Thoracic aorta (tissue), 2 donors: ENCODE measurements at regions not wholly inside any gene's neighbourhood (a gene's known extent, or its start where the extent isn't known, plus 50 kb on each side); places are given as distances from the start of the nearest gene placed in this dataset.

Experiments
- ATAC-seq: fragments of 150-250 bp; one replicate; pipeline ENCODE4 v1.8.0; 2017; ENCODE audit warnings: low read depth; ENCODE audit not compliant: insufficient number of reproducible peaks, low FRiP score
- DNase-seq: peaks from one replicate; pipeline ENCODE4 v3.0.0-alpha.2; 2020; ENCODE audit warnings: low spot score
- H3K27ac ChIP-seq, 2 donors: fragments of 200-600 bp; sonication (generic); 1 replicate in 1 of 2; 2 replicates in 1 of 2; pipeline ENCODE4 v1.5.1; 2016; ENCODE audit warnings: mild to moderate bottlenecking in 2 of 2, moderate library complexity in 2 of 2
- H3K27me3 ChIP-seq: fragments of 200-600 bp; sonication (generic); replicated peaks from 2 replicates; pipeline ENCODE4 v1.6.0; 2016; ENCODE audit warnings: mild to moderate bottlenecking; ENCODE audit not compliant: insufficient read depth
- H3K36me3 ChIP-seq: fragments of 200-600 bp; sonication (generic); one replicate; pipeline ENCODE4 v1.5.1; 2016
- H3K4me1 ChIP-seq, 2 donors: fragments of 200-600 bp; sonication (generic); 1 replicate in 1 of 2; 2 replicates in 1 of 2; pipeline versions ENCODE4 v1.5.1 to v1.6.0; 2016; ENCODE audit warnings: low read depth in 2 of 2, mild to moderate bottlenecking in 1 of 2; ENCODE audit not compliant: control insufficient read depth in 1 of 2
- H3K4me3 ChIP-seq: fragments of 200-600 bp; sonication (generic); 2 replicates; pipeline ENCODE4 v1.5.1; 2016; ENCODE audit warnings: mild to moderate bottlenecking
- H3K9me3 ChIP-seq: fragments of 200-600 bp; sonication (generic); 2 replicates; pipeline ENCODE4 v1.5.1; 2016
- TF ChIP-seq, protein P1 (sequence below): fragments of 200-600 bp; sonication (generic); IDR thresholded peaks from one replicate; pipeline ENCODE4 v1.5.1; 2019; ENCODE audit warnings: antibody characterized with exemption

DNA sequence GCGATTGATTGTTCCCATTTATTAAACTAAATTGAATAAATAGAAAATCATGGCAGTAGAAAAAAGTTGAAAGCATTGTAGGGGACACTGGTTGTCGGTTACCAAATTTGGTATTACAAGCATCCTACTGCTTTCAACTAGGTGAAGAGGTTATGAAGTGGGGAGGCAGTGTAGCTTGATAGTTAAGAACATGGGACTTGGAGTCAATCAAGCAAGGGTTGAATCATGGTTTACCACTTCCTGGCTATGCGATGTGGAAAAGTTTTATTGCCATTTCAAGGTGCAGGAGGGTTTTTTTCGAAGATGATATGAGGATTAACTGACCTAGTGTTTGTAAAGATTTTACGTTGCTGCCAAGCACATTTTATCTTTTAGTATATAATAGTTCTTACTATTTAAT is 318.2 kb upstream of the KCNH8 start:
- Histone ChIP-seq H3K36me3 (no peaks in the 10 kb centered on the region), H3K4me1 (no peaks in the 10 kb centered on the region), H3K9me3 (no peaks in the 10 kb centered on the region), H3K27ac (no peak overlapping the region), H3K4me3 (no peak overlapping the region), H3K27me3 (no peaks in the 10 kb centered on the region)
- TF ChIP-seq, protein P1, sequence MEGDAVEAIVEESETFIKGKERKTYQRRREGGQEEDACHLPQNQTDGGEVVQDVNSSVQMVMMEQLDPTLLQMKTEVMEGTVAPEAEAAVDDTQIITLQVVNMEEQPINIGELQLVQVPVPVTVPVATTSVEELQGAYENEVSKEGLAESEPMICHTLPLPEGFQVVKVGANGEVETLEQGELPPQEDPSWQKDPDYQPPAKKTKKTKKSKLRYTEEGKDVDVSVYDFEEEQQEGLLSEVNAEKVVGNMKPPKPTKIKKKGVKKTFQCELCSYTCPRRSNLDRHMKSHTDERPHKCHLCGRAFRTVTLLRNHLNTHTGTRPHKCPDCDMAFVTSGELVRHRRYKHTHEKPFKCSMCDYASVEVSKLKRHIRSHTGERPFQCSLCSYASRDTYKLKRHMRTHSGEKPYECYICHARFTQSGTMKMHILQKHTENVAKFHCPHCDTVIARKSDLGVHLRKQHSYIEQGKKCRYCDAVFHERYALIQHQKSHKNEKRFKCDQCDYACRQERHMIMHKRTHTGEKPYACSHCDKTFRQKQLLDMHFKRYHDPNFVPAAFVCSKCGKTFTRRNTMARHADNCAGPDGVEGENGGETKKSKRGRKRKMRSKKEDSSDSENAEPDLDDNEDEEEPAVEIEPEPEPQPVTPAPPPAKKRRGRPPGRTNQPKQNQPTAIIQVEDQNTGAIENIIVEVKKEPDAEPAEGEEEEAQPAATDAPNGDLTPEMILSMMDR: no peak
- ATAC-seq (no peak), DNase-seq (no peak)

DNA sequence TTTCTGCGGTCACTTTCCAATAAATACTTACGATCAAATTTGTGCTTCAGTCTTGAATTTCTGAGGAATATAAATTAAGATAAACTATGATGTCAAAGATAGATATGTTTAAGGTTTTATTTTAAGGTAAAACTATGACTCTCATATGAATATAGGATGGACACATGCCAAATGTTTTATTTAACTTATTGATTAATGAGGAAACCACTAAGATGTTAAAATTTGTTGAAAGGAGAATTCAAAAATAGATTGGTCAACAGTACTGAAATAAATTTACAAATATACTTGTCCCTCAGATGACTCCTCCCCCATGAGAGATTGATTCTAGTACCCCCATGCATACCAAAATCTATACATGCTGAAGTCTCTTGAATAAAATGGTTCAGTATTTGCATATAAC is 319.7 kb upstream of the KCNH8 start:
- Histone ChIP-seq H3K27me3 (no peaks in the 10 kb centered on the region), H3K9me3 (no peaks in the 10 kb centered on the region), H3K4me3 (no peak overlapping the region), H3K27ac (no peak overlapping the region), H3K4me1 (no peaks in the 10 kb centered on the region), H3K36me3 (no peaks in the 10 kb centered on the region)
- TF ChIP-seq, protein P1: no peak
- ATAC-seq: no peak
- no peak for DNase-seq

DNA sequence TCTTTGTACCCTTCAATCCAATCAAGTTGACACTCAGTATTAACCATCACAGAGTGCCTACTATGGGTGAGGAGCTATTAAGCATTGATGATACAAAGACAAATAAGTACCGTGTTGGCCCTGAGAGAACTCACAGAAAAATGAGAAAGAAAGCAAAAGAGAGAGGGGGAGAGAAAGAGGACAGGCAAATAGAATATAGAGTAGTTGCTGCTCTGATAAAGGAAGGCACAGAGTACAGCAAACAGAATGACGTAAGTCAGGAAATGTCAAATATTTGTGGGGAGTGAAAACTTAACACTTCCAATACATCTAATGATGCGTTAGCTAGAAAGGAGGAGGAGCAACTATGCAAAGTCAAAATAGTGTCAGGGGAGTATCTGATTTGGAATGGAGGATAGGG is 320.6 kb upstream of the KCNH8 start:
- TF ChIP-seq, protein P1: no peak
- H3K4me3 ChIP-seq: no peak overlapping the region
- ATAC-seq: no peak
- H3K4me1 ChIP-seq: no peaks in the 10 kb centered on the region
- H3K27me3 ChIP-seq: no peaks in the 10 kb centered on the region
- no peaks in the 10 kb centered on the region for H3K9me3 ChIP-seq
- no peak for DNase-seq
- H3K36me3 ChIP-seq: no peaks in the 10 kb centered on the region
- no peak overlapping the region for H3K27ac ChIP-seq

DNA sequence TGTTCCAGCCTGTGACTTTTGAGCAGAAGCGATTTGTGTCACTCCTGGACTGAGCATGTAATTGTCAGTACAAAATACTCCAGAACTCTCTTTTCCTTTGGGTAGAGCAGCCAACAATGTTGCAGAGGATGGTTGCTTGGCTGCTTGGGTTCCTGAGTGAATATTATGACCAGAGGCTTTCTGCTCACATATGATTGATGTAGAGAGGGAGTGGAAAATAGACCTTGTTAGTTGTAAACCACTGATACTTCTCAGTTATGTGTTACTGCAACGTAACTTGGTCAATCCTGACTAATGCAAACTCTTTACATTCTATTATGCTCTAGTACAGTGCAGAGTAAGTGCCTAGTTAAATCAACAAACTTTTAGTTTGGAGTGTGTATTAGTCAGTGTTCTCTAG is 322.6 kb upstream of the KCNH8 start:
- H3K27ac ChIP-seq: no peak overlapping the region
- H3K4me1 ChIP-seq: no peaks in the 10 kb centered on the region
- ATAC-seq (no peak), DNase-seq (no peak)
- H3K4me3 ChIP-seq: no peak overlapping the region
- TF ChIP-seq, protein P1: no peak
- H3K9me3 ChIP-seq: no peaks in the 10 kb centered on the region
- H3K36me3 ChIP-seq: no peaks in the 10 kb centered on the region
- H3K27me3 ChIP-seq: no peaks in the 10 kb centered on the region

DNA sequence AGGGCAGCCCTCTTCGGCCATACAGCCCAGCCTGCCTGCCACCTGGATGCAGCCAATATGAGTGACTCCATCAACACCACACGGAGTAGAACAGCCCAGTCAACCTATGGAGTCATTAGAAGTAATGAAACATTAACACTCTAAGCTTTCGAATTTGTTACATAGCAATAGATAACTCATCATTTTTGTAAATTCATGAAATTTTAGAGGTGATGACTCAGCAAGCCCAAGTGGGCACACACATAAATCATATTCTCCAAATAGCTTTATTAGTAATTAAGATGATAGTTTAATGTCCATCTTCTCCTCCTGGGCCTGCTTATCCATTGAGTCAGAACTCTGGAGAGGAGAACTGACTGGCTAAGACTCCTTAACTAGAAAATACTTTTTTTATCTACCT is 335.0 kb upstream of the KCNH8 start:
- no peak for ATAC-seq
- no peaks in the 10 kb centered on the region for H3K36me3 ChIP-seq

More for the DNA sequence above, 335.0 kb upstream of the KCNH8 start:
- Histone ChIP-seq H3K27me3 (no peaks in the 10 kb centered on the region), H3K4me1 (no peaks in the 10 kb centered on the region), H3K27ac (no peak overlapping the region), H3K4me3 (no peak overlapping the region), H3K9me3 (no peaks in the 10 kb centered on the region)
- no peak for DNase-seq
- TF ChIP-seq, protein P1: no peak
